GM18507 (cell line): ENCODE measurements at regions not wholly inside any gene's neighbourhood (a gene's known extent, or its start where the extent isn't known, plus 50 kb on each side); places are given as distances from the start of the nearest gene placed in this dataset.
"Not testable (repeated sequence)": the region's sequence is repeated elsewhere in the genome, so short reads cannot be mapped to it uniquely, and the experiment has no call there.

ENCODE experiments used
- DNase-seq: peaks from one replicate; pipeline ENCODE4 v3.0.0; 2011; ENCODE audit warnings: low read depth; ENCODE audit not compliant: insufficient read length; ENCODE audit errors: extremely low spot score
- FAIRE-seq: peaks from 2 replicates; lab custom pipeline; 2011; peaks lifted over from hg19 to GRCh38; lab: Jason Lieb, UNC

DNA sequence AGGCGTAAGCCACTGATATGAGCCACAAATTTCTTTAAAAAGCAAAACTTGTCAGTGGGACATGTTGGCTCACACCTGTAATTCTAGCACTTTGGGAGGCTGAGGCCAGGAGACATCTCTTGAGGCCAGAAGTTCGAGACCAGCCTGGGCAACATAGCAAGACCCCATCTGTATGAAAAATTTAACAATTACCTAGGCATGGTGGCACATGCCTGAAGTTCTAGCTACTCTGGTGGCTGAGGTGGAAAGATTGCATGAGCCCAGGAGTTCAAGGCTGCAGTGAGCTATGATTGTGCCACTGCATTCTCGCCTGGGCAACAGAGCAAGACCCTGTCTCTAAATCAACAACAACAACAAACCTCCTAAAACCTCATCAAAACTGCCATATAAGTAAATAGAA, 147.6 kb upstream of the BARHL2 start:
- no peak for FAIRE-seq
- no peak for DNase-seq

- no peak for FAIRE-seq
- no peak for DNase-seq
Measured at GRCh38 chr1:90862782-90863181, 145.7 kb upstream of the BARHL2 start.

- not testable (repeated sequence) for FAIRE-seq, DNase-seq
Measured at GRCh38 chr1:90861421-90861820, 144.3 kb upstream of the BARHL2 start.

GRCh38 chr1:90856463-90857007, 139.4 kb upstream of the BARHL2 start:
- no peak for FAIRE-seq
- no peak for DNase-seq

DNA sequence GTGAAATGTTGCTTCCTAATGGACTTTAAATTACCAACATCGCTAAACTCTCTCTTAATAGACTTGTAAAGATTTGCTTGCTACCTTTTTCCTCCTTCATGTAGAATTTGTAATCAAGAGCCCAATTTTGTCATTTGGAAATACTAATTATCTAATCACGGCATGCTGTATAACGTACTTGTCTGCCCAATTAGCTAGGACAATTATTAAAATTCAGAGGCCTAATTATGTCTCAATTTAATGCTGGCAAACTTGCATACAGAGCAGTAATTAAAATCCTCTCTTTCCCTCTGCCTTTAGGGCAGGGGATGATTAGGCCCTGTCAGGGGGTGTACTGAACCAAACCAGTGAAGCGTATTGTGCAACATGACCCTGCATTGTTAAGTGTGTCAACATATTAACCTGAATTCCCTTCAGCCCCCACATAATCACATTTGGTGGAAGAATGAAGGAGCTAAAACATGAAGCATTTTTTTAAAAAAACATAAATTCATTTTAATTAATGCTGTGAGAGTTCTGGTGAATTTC, 137.4 kb upstream of the BARHL2 start:
- no peak for DNase-seq
- FAIRE-seq = no peak

- DNase-seq (no peak), FAIRE-seq (no peak)
Measured at GRCh38 chr1:90851711-90852050, 134.6 kb upstream of the BARHL2 start.

DNA sequence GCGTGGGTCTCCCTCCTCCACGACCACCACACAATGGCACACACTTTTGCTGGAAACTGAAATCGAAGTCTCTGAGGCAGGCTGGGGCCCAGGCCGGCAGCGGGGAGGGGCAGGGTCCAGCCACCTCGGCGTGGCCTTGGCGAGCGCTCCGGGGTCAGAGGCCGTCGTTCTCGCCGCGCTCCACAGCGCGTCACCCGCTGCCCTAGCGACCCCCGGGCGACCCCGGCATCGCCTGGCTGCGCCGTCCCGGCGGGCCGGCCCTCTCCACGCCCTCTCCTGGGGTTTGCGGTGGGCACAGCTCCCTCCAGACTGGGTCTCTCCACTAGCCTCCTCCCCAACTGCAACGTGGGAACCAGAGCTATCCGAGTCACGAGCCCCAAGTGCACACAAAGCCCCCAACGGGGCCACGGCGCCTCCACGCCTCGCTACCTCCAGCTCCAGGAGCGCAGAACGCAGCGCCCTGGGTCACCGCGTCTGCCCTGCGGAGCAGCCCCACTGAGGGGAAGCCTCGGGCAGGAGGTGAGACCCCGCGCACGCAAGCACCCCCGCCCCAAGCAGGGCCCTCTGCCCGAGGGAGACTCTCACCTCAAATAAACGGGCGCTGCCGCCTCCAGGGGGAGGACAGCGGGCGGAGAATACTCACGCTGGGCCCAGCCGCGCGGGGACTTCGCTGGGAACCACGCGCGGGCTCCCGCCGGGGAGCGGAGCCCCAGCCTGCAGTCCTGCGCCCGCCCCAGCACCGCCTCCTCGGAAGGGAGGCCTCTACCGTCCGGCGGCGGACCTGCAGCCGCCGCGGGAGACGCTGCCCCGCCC, 134.0 kb upstream of the BARHL2 start:
- no peak for FAIRE-seq
- DNase-seq = peak; percentile 67

- no peak for FAIRE-seq
- no peak for DNase-seq
Measured at GRCh38 chr1:90850181-90850897, 133.2 kb upstream of the BARHL2 start.

GRCh38 chr1:90841473-90841872, 124.4 kb upstream of the BARHL2 start:
- DNase-seq (no peak), FAIRE-seq (no peak)

- no peak for FAIRE-seq
- DNase-seq = no peak
Measured at GRCh38 chr1:90840352-90840751, 123.2 kb upstream of the BARHL2 start.

GRCh38 chr1:90839323-90839722, 122.2 kb upstream of the BARHL2 start:
- no peak for DNase-seq
- no peak for FAIRE-seq

GRCh38 chr1:90838720-90839119, 121.6 kb upstream of the BARHL2 start:
- DNase-seq (no peak), FAIRE-seq (no peak)

GRCh38 chr1:90837420-90837819, 120.3 kb upstream of the BARHL2 start:
- DNase-seq (no peak), FAIRE-seq (no peak)

DNA sequence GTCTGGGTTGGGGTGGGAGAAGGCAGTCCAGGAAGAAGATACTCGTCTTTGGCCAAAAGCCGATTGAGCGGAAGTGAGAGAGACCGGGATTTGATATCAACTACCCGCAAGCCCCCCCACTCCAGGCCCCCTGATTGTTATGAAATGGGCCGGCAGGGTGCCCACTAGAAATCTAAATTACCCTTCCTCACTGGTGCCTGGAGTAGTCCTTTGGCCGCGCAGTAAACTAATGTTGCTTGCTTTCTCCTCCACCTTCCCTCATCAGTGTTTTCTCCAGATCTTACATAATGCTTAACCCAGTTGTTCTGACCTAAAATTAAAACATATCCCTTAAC, 119.2 kb upstream of the BARHL2 start:
- FAIRE-seq (no peak), DNase-seq (no peak)

DNA sequence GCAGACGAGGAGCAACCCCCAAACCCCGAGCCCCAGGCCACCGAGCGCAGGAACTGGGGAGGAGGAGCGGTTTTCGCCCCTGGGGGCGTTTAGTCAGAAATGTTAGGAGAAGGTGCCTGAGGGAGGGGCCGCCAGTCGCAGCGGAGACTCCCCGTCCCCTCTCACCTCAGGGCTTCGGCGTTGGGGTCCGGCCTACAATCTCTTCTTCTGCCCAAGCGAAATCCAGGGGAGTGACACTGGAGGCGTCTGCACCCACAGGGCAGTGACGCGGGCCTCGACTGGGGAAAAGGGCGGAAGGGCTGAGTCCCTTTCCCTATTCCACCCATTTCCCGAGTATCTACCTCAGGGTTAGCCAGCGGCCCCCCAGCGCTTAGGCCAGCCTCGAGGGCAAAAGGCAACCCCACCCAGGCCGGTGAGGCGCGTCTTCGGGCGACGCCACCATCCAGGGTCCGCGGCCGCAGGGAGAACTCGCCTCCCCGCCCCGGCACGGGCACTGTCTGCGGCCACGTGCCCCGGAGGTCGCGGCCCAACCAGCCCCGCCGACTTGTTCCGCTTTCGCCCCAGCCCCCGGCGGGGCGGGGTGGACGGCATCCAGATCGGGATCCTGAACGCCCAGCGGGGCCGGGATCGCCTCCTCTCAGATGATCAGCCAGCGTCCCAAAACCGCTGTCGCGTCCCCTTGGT, 118.7 kb upstream of the BARHL2 start:
- no peak for FAIRE-seq

GRCh38 chr1:90834886-90835660, 118.0 kb upstream of the BARHL2 start:
- DNase-seq (no peak), FAIRE-seq (no peak)

More for the DNA sequence above, 118.7 kb upstream of the BARHL2 start:
- no peak for DNase-seq

GRCh38 chr1:90834354-90834885, 117.3 kb upstream of the BARHL2 start:
- DNase-seq (no peak), FAIRE-seq (no peak)

- DNase-seq = no peak
- no peak for FAIRE-seq
Measured at GRCh38 chr1:90833466-90834110, 116.5 kb upstream of the BARHL2 start.

DNA sequence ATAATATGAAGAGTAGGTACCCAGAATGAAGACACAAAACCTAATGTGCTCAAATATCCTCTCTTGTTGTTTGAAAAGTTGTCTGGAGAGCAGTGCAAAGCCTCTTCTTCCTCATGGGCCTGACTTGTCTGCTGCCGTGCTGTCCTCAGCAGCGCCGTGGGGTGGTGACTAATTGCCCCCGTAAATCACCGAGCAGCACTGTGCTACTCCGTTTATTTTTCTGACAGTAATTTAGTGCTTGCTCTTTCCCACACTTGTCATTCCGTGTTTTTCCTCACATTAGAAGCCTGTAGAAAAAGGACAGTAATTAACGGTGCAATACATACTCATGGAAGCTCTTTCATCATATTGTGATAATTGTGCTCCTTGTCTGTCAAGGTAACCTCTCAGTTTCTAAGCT, 114.8 kb upstream of the BARHL2 start:
- no peak for FAIRE-seq
- DNase-seq = no peak
